ENCODE measurements at regions not wholly inside any gene's neighbourhood (a gene's known extent, or its start where the extent isn't known, plus 50 kb on each side); places are given as distances from the start of the nearest gene placed in this dataset.

DNA sequence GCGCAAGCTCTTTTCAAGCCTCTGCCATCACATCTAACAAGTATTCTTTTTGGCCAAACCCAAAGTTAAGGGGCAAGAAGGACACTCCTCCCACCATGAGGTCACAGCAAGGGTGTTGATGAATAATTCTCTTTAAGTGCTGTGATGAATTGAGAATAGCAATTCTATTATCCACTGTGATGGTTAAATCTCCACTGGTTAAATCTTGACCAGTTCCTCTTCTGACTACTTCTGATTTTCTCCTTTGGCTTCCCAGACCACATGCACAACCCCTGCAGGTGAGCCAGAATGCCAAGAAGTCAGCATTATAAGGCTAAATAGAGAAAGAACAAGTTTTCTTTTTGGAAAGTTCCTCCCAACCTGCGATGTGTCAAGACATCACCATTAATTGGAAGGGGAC, 90.6 kb upstream of the BCL2L14 start:
- no peaks in the 10 kb centered on the region for H3K9me3 ChIP-seq (ENCODE audit: control insufficient read depth, insufficient read depth, low read length)
- H3K79me2 ChIP-seq (ENCODE audit: control insufficient read depth, low read length) = no peaks in the 10 kb centered on the region
- H3K4me2 ChIP-seq (ENCODE audit: low read length) = no peak overlapping the region
- no peak for TF ChIP-seq EZH2phosphoT487 (IDR thresholded peaks at IDR 0.05; ENCODE audit: borderline replicate concordance, low read length)
- TF ChIP-seq, protein P1, sequence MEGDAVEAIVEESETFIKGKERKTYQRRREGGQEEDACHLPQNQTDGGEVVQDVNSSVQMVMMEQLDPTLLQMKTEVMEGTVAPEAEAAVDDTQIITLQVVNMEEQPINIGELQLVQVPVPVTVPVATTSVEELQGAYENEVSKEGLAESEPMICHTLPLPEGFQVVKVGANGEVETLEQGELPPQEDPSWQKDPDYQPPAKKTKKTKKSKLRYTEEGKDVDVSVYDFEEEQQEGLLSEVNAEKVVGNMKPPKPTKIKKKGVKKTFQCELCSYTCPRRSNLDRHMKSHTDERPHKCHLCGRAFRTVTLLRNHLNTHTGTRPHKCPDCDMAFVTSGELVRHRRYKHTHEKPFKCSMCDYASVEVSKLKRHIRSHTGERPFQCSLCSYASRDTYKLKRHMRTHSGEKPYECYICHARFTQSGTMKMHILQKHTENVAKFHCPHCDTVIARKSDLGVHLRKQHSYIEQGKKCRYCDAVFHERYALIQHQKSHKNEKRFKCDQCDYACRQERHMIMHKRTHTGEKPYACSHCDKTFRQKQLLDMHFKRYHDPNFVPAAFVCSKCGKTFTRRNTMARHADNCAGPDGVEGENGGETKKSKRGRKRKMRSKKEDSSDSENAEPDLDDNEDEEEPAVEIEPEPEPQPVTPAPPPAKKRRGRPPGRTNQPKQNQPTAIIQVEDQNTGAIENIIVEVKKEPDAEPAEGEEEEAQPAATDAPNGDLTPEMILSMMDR (IDR thresholded peaks at IDR 0.05; ENCODE audit: low read depth, low read length, poor library complexity, severe bottlenecking) = no peak
- H4K20me1 ChIP-seq (ENCODE audit: control insufficient read depth, insufficient read depth, low read depth, low read length) = no peaks in the 10 kb centered on the region
- no peaks in the 10 kb centered on the region for H3K4me1 ChIP-seq (ENCODE audit: control insufficient read depth, low read length)
- H3K36me3 ChIP-seq (ENCODE audit: control insufficient read depth, low read length) = no peaks in the 10 kb centered on the region
- no peaks in the 10 kb centered on the region for H3F3A ChIP-seq (ENCODE audit: control insufficient read depth, insufficient read depth)
- H3K9me2 ChIP-seq (replicated peaks; ENCODE audit: control insufficient read depth, low read length) = no peaks in the 10 kb centered on the region
- H3K27ac ChIP-seq (ENCODE audit: low read depth, low read length) = no peak overlapping the region
- peaks cover 17% of the 10 kb centered on the region for H3K27me3 ChIP-seq (ENCODE audit: control insufficient read depth, low read length)
- H3K4me3 ChIP-seq (ENCODE audit: low read length) = no peak overlapping the region

- H3K4me2 ChIP-seq (ENCODE audit: low read length) = no peak overlapping the region
- H3K9me2 ChIP-seq (replicated peaks; ENCODE audit: control insufficient read depth, low read length) = no peaks in the 10 kb centered on the region
- H3K27ac ChIP-seq (ENCODE audit: low read depth, low read length) = no peak overlapping the region
Measured at GRCh38 chr12:11981121-11981733, 89.5 kb upstream of the BCL2L14 start.

GRCh38 chr12:11984417-11984816, 86.3 kb upstream of the BCL2L14 start:
- H3K27me3 ChIP-seq (ENCODE audit: control insufficient read depth, low read length) = peaks cover 22% of the 10 kb centered on the region
- no peaks in the 10 kb centered on the region for H3K4me1 ChIP-seq (ENCODE audit: control insufficient read depth, low read length)
- H3K4me3 ChIP-seq (ENCODE audit: low read length) = no peak overlapping the region
- H3F3A ChIP-seq (ENCODE audit: control insufficient read depth, insufficient read depth) = no peaks in the 10 kb centered on the region
- H3K36me3 ChIP-seq (ENCODE audit: control insufficient read depth, low read length) = no peaks in the 10 kb centered on the region
- no peaks in the 10 kb centered on the region for H4K20me1 ChIP-seq (ENCODE audit: control insufficient read depth, insufficient read depth, low read depth, low read length)
- H3K27ac ChIP-seq (ENCODE audit: low read depth, low read length) = no peak overlapping the region
- no peaks in the 10 kb centered on the region for H3K79me2 ChIP-seq (ENCODE audit: control insufficient read depth, low read length)
- no peak overlapping the region for H3K4me2 ChIP-seq (ENCODE audit: low read length)
- H3K9me3 ChIP-seq (ENCODE audit: control insufficient read depth, insufficient read depth, low read length) = no peaks in the 10 kb centered on the region
- TF ChIP-seq, protein P1 (IDR thresholded peaks at IDR 0.05; ENCODE audit: low read depth, low read length, poor library complexity, severe bottlenecking) = no peak
- TF ChIP-seq EZH2phosphoT487 (IDR thresholded peaks at IDR 0.05; ENCODE audit: borderline replicate concordance, low read length) = no peak
- no peaks in the 10 kb centered on the region for H3K9me2 ChIP-seq (replicated peaks; ENCODE audit: control insufficient read depth, low read length)

More at GRCh38 chr12:11981121-11981733, 89.5 kb upstream of the BCL2L14 start:
- Histone ChIP-seq H3K36me3 (ENCODE audit: control insufficient read depth, low read length) (no peaks in the 10 kb centered on the region), H3K9me3 (ENCODE audit: control insufficient read depth, insufficient read depth, low read length) (no peaks in the 10 kb centered on the region), H3K79me2 (ENCODE audit: control insufficient read depth, low read length) (no peaks in the 10 kb centered on the region), H3K27me3 (ENCODE audit: control insufficient read depth, low read length) (peaks cover 22% of the 10 kb centered on the region), H4K20me1 (ENCODE audit: control insufficient read depth, insufficient read depth, low read depth, low read length) (no peaks in the 10 kb centered on the region), H3K4me1 (ENCODE audit: control insufficient read depth, low read length) (no peaks in the 10 kb centered on the region), H3K4me3 (ENCODE audit: low read length) (no peak overlapping the region), H3F3A (ENCODE audit: control insufficient read depth, insufficient read depth) (no peaks in the 10 kb centered on the region)
- TF ChIP-seq, protein P1 (IDR thresholded peaks at IDR 0.05; ENCODE audit: low read depth, low read length, poor library complexity, severe bottlenecking) = no peak
- no peak for TF ChIP-seq EZH2phosphoT487 (IDR thresholded peaks at IDR 0.05; ENCODE audit: borderline replicate concordance, low read length)
